ENCODE measurements at regions not wholly inside any gene's neighbourhood (a gene's known extent, or its start where the extent isn't known, plus 50 kb on each side); places are given as distances from the start of the nearest gene placed in this dataset.
"Not testable (repeated sequence)": the region's sequence is repeated elsewhere in the genome, so short reads cannot be mapped to it uniquely, and the experiment has no call there.

- DNase-seq; ATAC-seq; intact Hi-C loops (cut with DNase I): not testable (repeated sequence)
Measured at GRCh38 chrX:149420566-149420965, 84.5 kb downstream of the IDS start.

DNA sequence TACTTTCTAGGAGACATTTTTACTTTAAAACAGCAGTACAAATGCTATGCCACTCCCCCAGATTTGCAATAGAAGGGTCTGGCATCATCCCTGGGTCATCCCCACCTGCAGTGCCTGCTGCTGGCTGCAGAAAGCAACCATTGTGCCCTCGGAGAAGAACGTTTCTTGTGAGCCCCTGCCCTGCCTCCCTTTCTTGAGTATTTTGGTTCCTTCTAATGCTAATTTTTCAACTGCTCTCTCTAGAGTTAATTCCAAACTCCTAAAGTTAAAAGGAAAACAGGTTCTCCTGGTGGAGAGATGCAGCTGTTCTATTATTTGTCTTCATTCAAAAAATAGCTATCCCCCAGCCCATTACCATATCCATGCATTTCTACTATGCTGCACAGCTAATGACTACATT, 107.1 kb downstream of the IDS start:
- ATAC-seq (no peak), DNase-seq (no peak)
- intact Hi-C loops (cut with DNase I), result no loop called here

- intact Hi-C loops (cut with DNase I), result no loop called here
- DNase-seq, result no peak
- no peak for ATAC-seq
Measured at GRCh38 chrX:149392921-149393320, 112.2 kb downstream of the IDS start.

- no peak for ATAC-seq
- DNase-seq, result no peak
- intact Hi-C loops (cut with DNase I), result no loop called here
Measured at GRCh38 chrX:149383852-149384251, 121.3 kb downstream of the IDS start.

DNA sequence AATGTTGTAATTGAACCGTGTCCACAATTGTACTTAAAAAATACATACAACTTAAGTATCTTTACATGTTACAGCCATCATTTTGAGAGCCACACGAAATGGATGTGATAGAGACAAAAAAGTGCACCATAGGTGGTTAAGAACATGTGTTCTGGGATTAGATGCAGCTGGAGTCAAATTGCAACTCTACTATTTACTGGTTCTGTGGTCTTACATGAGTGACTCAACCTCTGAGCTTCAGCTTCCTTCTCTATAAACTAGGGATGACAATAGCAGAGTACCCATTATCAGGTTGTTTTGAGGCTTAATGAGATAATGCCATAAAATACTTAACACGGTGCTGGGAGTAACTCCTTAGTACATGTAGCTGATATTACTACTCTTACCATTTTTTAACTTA, 130.4 kb downstream of the IDS start:
- ATAC-seq, result no peak
- DNase-seq, result no peak
- intact Hi-C loops (cut with DNase I), result no loop called here

- intact Hi-C loops (cut with DNase I), result no loop called here
- DNase-seq (no peak), ATAC-seq (no peak)
Measured at GRCh38 chrX:149372866-149373265, 132.2 kb downstream of the IDS start.

DNA sequence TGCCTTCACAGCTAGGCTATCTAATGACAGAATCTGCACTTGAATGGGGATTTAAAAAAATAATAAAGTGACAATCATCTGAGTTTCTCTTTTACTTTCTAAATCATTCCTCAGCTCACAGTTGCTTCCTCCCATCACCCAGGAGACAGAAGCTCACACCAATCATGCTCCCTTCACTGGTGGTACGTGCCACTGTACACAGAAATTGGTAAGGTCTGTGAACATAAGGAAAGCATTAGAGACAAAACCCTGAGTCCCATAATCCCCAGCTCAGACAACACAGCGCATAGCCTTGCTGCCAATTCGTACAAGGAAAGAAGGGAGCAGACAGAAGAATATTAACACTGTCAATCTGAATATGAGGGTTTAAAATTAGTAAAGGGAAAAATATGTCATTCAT, 133.1 kb downstream of the IDS start:
- DNase-seq, result no peak
- intact Hi-C loops (cut with DNase I), result no loop called here
- no peak for ATAC-seq

- intact Hi-C loops (cut with DNase I), result no loop called here
- DNase-seq, result no peak
Measured at GRCh38 chrX:149370097-149370496, 135.0 kb downstream of the IDS start.

GRCh38 chrX:149365552-149365951, 139.6 kb downstream of the IDS start:
- ATAC-seq (no peak), DNase-seq (no peak)
- intact Hi-C loops (cut with DNase I), result no loop called here

More at GRCh38 chrX:149370097-149370496, 135.0 kb downstream of the IDS start:
- no peak for ATAC-seq

DNA sequence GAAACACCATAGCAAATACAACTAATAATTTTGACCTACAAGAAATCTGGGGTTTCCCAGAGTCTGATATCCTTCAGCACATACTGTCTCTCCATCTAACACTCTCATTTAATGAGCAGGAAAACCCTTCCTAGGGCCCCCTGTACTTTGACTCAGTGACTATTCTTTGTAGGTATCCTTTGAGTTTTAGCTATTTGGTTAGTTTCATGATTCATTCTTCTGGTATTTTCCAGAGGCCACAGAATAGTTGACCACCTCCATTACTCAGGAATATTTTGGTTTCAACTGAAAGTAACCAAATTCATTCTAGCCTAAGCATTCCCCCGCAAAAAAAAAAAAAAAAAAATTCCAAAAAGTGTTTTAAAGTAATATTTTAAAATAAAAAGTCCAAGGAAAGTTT, 140.0 kb downstream of the IDS start:
- ATAC-seq (no peak), DNase-seq (no peak)
- intact Hi-C loops (cut with DNase I), result no loop called here

GRCh38 chrX:149363965-149364364, 141.1 kb downstream of the IDS start:
- DNase-seq (no peak), ATAC-seq (no peak)
- intact Hi-C loops (cut with DNase I), result no loop called here

- intact Hi-C loops (cut with DNase I), result no loop called here
- ATAC-seq, result no peak
- DNase-seq, result no peak
Measured at GRCh38 chrX:149346306-149346705, 158.8 kb downstream of the IDS start.

- ATAC-seq (no peak), DNase-seq (no peak)
- intact Hi-C loops (cut with DNase I), result no loop called here
Measured at GRCh38 chrX:149322316-149322715, 182.8 kb downstream of the IDS start.

DNA sequence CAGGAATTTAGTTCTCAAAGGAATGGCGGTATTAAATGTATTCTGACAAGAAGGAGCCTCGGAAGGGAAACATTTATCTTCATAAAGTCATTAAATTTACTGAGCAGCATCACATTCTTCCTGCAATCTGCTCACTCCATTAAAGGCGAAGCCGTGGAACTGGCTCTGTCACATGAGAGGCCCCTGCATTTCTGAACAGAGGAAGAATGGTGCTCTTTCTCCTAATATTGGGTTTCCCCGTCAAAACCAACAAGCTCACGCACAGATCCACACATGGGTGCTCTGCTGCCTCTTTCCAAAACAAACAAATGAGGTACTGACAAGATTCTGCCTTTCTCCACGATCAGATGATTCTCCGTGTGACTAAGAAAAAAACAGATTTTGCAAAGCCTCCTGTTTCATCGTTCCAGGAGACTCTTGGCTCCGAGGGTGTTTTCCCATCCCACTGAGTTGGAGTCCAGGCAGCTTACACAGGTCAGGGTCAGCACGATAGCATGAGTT, 191.2 kb downstream of the IDS start:
- DNase-seq (no peak), ATAC-seq (peak in 1 of 2 donors; percentile 79)
- intact Hi-C loops (cut with DNase I), result no loop called here

- intact Hi-C loops (cut with DNase I), result no loop called here
- DNase-seq (no peak), ATAC-seq (peak in 1 of 2 donors; percentile 24)
Measured at GRCh38 chrX:149312988-149313387, 192.1 kb downstream of the IDS start.

- ATAC-seq, result no peak
- DNase-seq, result no peak
- intact Hi-C loops (cut with DNase I), result no loop called here
Measured at GRCh38 chrX:149312097-149312496, 193.0 kb downstream of the IDS start.

- intact Hi-C loops (cut with DNase I), result no loop called here
- ATAC-seq, result no peak
Measured at GRCh38 chrX:149302705-149303104, 202.4 kb downstream of the IDS start.

GRCh38 chrX:149298111-149298510, 207.0 kb downstream of the IDS start:
- intact Hi-C loops (cut with DNase I), result no loop called here
- ATAC-seq (no peak), DNase-seq (no peak)

More at GRCh38 chrX:149302705-149303104, 202.4 kb downstream of the IDS start:
- DNase-seq, result no peak

DNA sequence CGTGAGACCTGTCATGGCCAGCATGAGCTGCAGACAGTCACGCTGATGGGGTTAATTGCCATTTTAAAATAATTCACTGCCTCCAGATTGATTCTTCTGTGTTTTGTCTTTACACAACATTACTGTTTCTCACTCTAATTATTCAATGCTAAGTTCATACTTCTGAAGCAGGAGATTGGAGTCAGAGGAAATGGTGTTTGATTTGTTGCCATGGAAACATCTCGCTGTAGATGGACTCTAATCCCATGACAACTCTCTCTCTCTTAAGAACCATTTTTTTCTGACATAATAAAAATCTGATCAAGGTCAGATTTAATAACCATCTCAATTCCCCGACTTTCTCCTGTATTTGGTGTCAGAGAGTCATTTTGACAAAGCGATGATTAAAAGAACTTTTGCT, 209.0 kb downstream of the IDS start:
- ATAC-seq, result no peak
- intact Hi-C loops (cut with DNase I), result no loop called here

DNA sequence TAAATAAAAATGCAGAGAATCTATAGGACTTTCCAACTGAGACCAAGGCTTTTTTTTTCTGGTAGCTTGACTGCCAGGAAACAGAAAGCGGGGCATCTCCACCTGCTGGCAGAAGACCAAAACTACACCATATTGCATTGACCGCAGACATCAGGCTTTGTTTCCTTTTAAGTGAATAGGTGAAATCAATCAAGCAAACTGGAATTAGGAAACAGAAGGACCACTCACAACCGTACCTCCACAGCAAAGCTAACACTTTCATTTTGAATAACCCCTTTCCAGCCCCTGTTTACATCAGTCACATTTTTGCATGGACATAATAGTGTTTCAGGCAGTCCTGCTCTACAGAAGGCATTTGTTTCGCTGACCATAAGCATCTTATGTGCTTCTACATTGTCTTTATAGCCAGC, 218.2 kb downstream of the IDS start:
- DNase-seq (no peak), ATAC-seq (no peak)
- intact Hi-C loops (cut with DNase I), result loop anchor here in 1 of 2 donors (5.0 kb wide), 1 partner anchor 1155 kb away; no protein-coding TSS in a partner anchor

More for the DNA sequence above, 209.0 kb downstream of the IDS start:
- no peak for DNase-seq

DNA sequence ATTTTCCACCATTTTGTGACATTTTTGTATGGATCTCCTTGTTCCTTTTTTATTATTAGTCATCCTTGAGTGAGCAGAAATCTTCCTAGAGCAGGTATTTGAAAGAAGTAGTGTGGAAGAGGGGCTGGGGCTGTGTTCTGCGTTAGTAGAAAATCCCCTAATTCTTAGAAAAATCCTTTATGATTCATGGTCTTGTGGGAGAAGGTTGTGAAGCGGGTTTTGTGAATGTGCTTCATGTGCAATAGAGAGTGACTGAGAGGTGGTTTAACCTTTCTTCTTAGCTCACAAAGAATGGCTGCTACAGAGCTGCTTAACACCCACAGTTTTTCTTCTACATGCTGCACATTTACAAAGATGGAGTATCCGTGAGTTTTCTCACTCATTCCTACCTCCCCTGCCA, 220.5 kb downstream of the IDS start:
- ATAC-seq, result no peak
- intact Hi-C loops (cut with DNase I), result loop anchor here in 1 of 2 donors (2.0 to 5.0 kb wide), 2 partner anchors 1152 to 1234 kb away; no protein-coding TSS in a partner anchor
- DNase-seq, result no peak

GRCh38 chrX:149283853-149284252, 221.3 kb downstream of the IDS start:
- intact Hi-C loops (cut with DNase I), result loop anchor here in 1 of 2 donors (2.0 kb wide), 1 partner anchor 1233 kb away; no protein-coding TSS in a partner anchor
- ATAC-seq (no peak), DNase-seq (no peak)

Data from left cardiac atrium (tissue), 4 donors.